ENCODE measurements at regions not wholly inside any gene's neighbourhood (a gene's known extent, or its start where the extent isn't known, plus 50 kb on each side); places are given as distances from the start of the nearest gene placed in this dataset.

GRCh38 chr22:22791438-22792181 lies 96.0 kb upstream of the IGLL5 start:
- TF ChIP-seq EZH2 (IDR thresholded peaks at IDR 0.05; ENCODE audit: low read depth) (no peak), CTCF (conservative IDR thresholded peaks at IDR 0.05) (no peak)

Measured in PC-9 (cell line).